ENCODE measurements at regions not wholly inside any gene's neighbourhood (a gene's known extent, or its start where the extent isn't known, plus 50 kb on each side); places are given as distances from the start of the nearest gene placed in this dataset.
"Not testable (repeated sequence)": the region's sequence is repeated elsewhere in the genome, so short reads cannot be mapped to it uniquely, and the experiment has no call there.

DNA sequence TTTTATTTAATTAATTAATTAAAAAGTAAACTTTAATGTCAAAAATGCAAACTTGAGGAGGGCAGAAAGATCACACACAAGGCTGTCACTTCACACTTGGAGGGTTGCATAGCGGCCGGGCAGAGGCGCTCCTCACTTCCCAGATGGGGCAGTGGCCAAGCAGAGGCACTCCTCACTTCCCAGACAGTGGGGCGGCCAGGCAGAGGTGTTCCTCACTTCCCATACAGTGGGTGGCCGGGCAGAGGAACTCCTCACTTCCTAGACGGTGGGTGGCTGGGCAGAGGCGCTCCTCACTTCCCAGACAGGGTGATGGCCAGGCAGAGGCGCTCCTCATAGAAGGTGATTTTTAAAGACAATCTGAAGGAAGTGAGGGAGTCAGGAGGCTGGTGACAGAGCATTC lies 277.5 kb downstream of the PDCD6IP start:
- no peaks in the 10 kb centered on the region for H3K27me3 ChIP-seq (replicated peaks)
- no peak for TF ChIP-seq CTCF (IDR thresholded peaks at IDR 0.05; ENCODE audit: low read depth, low read length, missing control alignments)
- DNase-seq: no peak
- no peak overlapping the region for H3K27ac ChIP-seq
- no peaks in the 10 kb centered on the region for H3K36me3 ChIP-seq (replicated peaks)
- no peak overlapping the region for H3K4me3 ChIP-seq (ENCODE audit: low read depth, low read length)
- in situ Hi-C loops (cut with HindIII; ENCODE audit: low pct_ligation_motif_present, low sequenced_read_pairs): no loop called here

- Histone ChIP-seq H3K27me3 (replicated peaks) (no peaks in the 10 kb centered on the region), H3K36me3 (replicated peaks) (no peaks in the 10 kb centered on the region), H3K4me3 (ENCODE audit: low read depth, low read length) (no peak overlapping the region), H3K27ac (no peak overlapping the region)
- DNase-seq: no peak
- TF ChIP-seq CTCF (IDR thresholded peaks at IDR 0.05; ENCODE audit: low read depth, low read length, missing control alignments): no peak
- in situ Hi-C loops (cut with HindIII; ENCODE audit: low pct_ligation_motif_present, low sequenced_read_pairs): no loop called here
Measured at GRCh38 chr3:34077417-34078195, 279.2 kb downstream of the PDCD6IP start.

GRCh38 chr3:34078418-34078817 lies 280.0 kb downstream of the PDCD6IP start:
- Histone ChIP-seq H3K4me3 (ENCODE audit: low read depth, low read length) (no peak overlapping the region), H3K27me3 (replicated peaks) (no peaks in the 10 kb centered on the region), H3K36me3 (replicated peaks) (no peaks in the 10 kb centered on the region), H3K27ac (no peak overlapping the region)
- in situ Hi-C loops (cut with HindIII; ENCODE audit: low pct_ligation_motif_present, low sequenced_read_pairs): no loop called here
- TF ChIP-seq CTCF (IDR thresholded peaks at IDR 0.05; ENCODE audit: low read depth, low read length, missing control alignments): no peak
- DNase-seq: no peak

DNA sequence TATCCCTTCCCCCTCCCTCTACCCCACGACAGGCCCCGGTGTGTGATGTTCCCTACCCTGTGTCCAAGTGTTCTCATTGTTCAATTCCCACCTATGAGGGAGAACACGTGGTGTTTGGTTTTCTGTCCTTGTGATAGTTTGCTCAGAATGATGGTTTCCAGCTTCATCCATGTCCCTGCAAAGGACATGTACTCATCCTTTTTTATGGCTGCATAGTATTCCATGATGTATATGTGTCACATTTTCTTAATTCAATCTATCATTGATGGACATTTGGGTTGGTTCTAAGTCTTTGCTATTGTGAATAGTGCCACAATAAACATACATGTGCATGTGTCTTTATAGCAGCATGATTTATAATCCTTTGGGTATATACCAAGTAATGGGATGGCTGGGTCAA lies 281.4 kb downstream of the PDCD6IP start:
- H3K36me3 ChIP-seq (replicated peaks); H3K27ac ChIP-seq; DNase-seq; in situ Hi-C loops (cut with HindIII; ENCODE audit: low pct_ligation_motif_present, low sequenced_read_pairs); H3K27me3 ChIP-seq (replicated peaks); H3K4me3 ChIP-seq (ENCODE audit: low read depth, low read length): not testable (repeated sequence)

- H3K27me3 ChIP-seq (replicated peaks); H3K27ac ChIP-seq; H3K36me3 ChIP-seq (replicated peaks); in situ Hi-C loops (cut with HindIII; ENCODE audit: low pct_ligation_motif_present, low sequenced_read_pairs); H3K4me3 ChIP-seq (ENCODE audit: low read depth, low read length); DNase-seq: not testable (repeated sequence)
Measured at GRCh38 chr3:34090379-34090778, 291.9 kb downstream of the PDCD6IP start.

DNA sequence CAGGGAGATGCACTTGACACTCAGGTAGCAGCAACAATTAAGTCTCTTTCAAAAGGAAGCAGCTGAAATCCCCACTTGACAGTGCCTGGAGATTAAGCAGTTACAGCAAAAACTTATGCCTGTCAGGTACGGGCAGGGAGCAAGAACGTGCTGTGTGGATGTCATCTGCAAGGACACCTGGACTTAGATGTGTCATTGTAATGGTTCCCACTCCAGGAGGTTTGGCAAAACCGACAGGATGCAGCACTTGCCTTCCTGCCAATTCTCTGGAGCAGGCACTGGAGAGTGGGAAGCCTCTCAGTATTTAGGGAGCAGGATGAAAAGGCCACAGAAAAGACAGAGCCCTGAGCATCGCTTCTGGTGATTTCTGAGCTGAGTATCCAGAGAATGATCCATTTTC lies 292.4 kb downstream of the PDCD6IP start:
- Histone ChIP-seq H3K36me3 (replicated peaks) (no peaks in the 10 kb centered on the region), H3K4me3 (ENCODE audit: low read depth, low read length) (no peak overlapping the region), H3K27me3 (replicated peaks) (no peaks in the 10 kb centered on the region), H3K27ac (no peak overlapping the region)
- DNase-seq: no peak
- in situ Hi-C loops (cut with HindIII; ENCODE audit: low pct_ligation_motif_present, low sequenced_read_pairs): no loop called here
- no peak for TF ChIP-seq CTCF (IDR thresholded peaks at IDR 0.05; ENCODE audit: low read depth, low read length, missing control alignments)

- in situ Hi-C loops (cut with HindIII; ENCODE audit: low pct_ligation_motif_present, low sequenced_read_pairs); H3K4me3 ChIP-seq (ENCODE audit: low read depth, low read length); H3K36me3 ChIP-seq (replicated peaks); H3K27me3 ChIP-seq (replicated peaks); DNase-seq; H3K27ac ChIP-seq: not testable (repeated sequence)
Measured at GRCh38 chr3:34094280-34094679, 295.9 kb downstream of the PDCD6IP start.

Measured in brain microvascular endothelial cell (primary cell).